ENCODE measurements at regions not wholly inside any gene's neighbourhood (a gene's known extent, or its start where the extent isn't known, plus 50 kb on each side); places are given as distances from the start of the nearest gene placed in this dataset.

DNA sequence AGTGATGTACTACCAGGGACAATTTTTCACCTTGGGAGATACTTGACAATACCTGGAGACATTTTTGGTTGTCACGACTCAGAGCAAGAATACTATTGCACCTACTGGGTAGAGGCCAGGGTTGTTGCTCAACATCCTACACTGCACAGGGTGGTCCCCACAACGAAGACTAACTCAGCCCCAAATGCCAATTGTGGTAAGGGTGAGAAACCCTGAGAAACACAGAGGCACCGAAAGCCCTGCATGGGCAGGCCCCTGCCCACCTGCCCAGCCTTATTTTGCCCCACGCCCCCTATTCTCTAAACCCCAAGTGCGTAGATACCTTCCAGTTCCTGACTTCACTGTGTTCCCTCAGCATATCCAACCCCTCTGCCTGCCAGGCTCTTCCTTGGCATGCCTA, 163.1 kb upstream of the PKDCC start:
- TF ChIP-seq, protein P1, sequence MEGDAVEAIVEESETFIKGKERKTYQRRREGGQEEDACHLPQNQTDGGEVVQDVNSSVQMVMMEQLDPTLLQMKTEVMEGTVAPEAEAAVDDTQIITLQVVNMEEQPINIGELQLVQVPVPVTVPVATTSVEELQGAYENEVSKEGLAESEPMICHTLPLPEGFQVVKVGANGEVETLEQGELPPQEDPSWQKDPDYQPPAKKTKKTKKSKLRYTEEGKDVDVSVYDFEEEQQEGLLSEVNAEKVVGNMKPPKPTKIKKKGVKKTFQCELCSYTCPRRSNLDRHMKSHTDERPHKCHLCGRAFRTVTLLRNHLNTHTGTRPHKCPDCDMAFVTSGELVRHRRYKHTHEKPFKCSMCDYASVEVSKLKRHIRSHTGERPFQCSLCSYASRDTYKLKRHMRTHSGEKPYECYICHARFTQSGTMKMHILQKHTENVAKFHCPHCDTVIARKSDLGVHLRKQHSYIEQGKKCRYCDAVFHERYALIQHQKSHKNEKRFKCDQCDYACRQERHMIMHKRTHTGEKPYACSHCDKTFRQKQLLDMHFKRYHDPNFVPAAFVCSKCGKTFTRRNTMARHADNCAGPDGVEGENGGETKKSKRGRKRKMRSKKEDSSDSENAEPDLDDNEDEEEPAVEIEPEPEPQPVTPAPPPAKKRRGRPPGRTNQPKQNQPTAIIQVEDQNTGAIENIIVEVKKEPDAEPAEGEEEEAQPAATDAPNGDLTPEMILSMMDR (IDR thresholded peaks at IDR 0.05; ENCODE audit: insufficient read depth, low read depth, low read length): no peak
- no peak for TF ChIP-seq EZH2 (IDR thresholded peaks at IDR 0.05; ENCODE audit: insufficient read depth, low read length)

Data from astrocyte (in vitro differentiated cells and primary cell).